ENCODE measurements at regions not wholly inside any gene's neighbourhood (a gene's known extent, or its start where the extent isn't known, plus 50 kb on each side); places are given as distances from the start of the nearest gene placed in this dataset.

- CTCF ChIA-PET: no interaction called here
- POLR2A ChIA-PET: no interaction called here
- DNase-seq (ENCODE audit: extremely low spot score): no peak
- TF ChIP-seq CTBP1 (IDR thresholded peaks at IDR 0.05; ENCODE audit: borderline replicate concordance): no peak
- TF ChIP-seq LEF1 (IDR thresholded peaks at IDR 0.05; ENCODE audit: borderline replicate concordance): no peak
- TF ChIP-seq PKNOX1 (IDR thresholded peaks at IDR 0.05): no peak
- no peak for TF ChIP-seq L3MBTL2 (conservative IDR thresholded peaks at IDR 0.05)
- no peak for TF ChIP-seq TARDBP (IDR thresholded peaks at IDR 0.05)
- TF ChIP-seq BHLHE40 (IDR thresholded peaks at IDR 0.05; ENCODE audit: borderline replicate concordance): no peak
- TF ChIP-seq ZNF384 (IDR thresholded peaks at IDR 0.05): no peak
- no peak for TF ChIP-seq SUZ12 (IDR thresholded peaks at IDR 0.05)
- TF ChIP-seq NFRKB (IDR thresholded peaks at IDR 0.05): no peak
- no peak for TF ChIP-seq FOXM1 (IDR thresholded peaks at IDR 0.05; ENCODE audit: borderline replicate concordance)
- no peak for TF ChIP-seq FOXK2 (IDR thresholded peaks at IDR 0.05)
Measured at GRCh38 chr13:52947921-52948373, 80.7 kb upstream of the OLFM4 start.

- ChIA-PET POLR2A (no interaction called here), CTCF (no interaction called here)
- TF ChIP-seq NFRKB (IDR thresholded peaks at IDR 0.05) (no peak), SP1 (IDR thresholded peaks at IDR 0.05) (no peak), L3MBTL2 (conservative IDR thresholded peaks at IDR 0.05) (no peak), PKNOX1 (IDR thresholded peaks at IDR 0.05) (no peak), SUZ12 (IDR thresholded peaks at IDR 0.05) (no peak), FOXK2 (IDR thresholded peaks at IDR 0.05) (no peak), FOXA1 (IDR thresholded peaks at IDR 0.05) (no peak), CTBP1 (IDR thresholded peaks at IDR 0.05; ENCODE audit: borderline replicate concordance) (no peak), ELF4 (IDR thresholded peaks at IDR 0.05) (no peak), BHLHE40 (IDR thresholded peaks at IDR 0.05; ENCODE audit: borderline replicate concordance) (no peak), ZNF384 (IDR thresholded peaks at IDR 0.05) (no peak), ARNT (IDR thresholded peaks at IDR 0.05) (no peak), LEF1 (IDR thresholded peaks at IDR 0.05; ENCODE audit: borderline replicate concordance) (no peak)
- no peak for DNase-seq (ENCODE audit: extremely low spot score)
Measured at GRCh38 chr13:52945348-52945747, 83.3 kb upstream of the OLFM4 start.

GRCh38 chr13:52944697-52945096 lies 83.9 kb upstream of the OLFM4 start:
- no peak for DNase-seq (ENCODE audit: extremely low spot score)
- ChIA-PET CTCF (no interaction called here), POLR2A (no interaction called here)
- TF ChIP-seq ARNT (IDR thresholded peaks at IDR 0.05) (no peak), FOXM1 (IDR thresholded peaks at IDR 0.05; ENCODE audit: borderline replicate concordance) (no peak), CTBP1 (IDR thresholded peaks at IDR 0.05; ENCODE audit: borderline replicate concordance) (no peak), TARDBP (IDR thresholded peaks at IDR 0.05) (no peak), SP1 (IDR thresholded peaks at IDR 0.05) (no peak), HDGF (IDR thresholded peaks at IDR 0.05; ENCODE audit: borderline replicate concordance) (no peak), FOXA1 (IDR thresholded peaks at IDR 0.05) (no peak), FOXK2 (IDR thresholded peaks at IDR 0.05) (no peak), ZNF384 (IDR thresholded peaks at IDR 0.05) (no peak), ELF4 (IDR thresholded peaks at IDR 0.05) (no peak), NFRKB (IDR thresholded peaks at IDR 0.05) (no peak), SUZ12 (IDR thresholded peaks at IDR 0.05) (no peak)

GRCh38 chr13:52938065-52938464 lies 89.6 kb upstream of the PCDH8 start:
- TF ChIP-seq FOXM1 (IDR thresholded peaks at IDR 0.05; ENCODE audit: borderline replicate concordance): no peak
- no peak for TF ChIP-seq ZNF384 (IDR thresholded peaks at IDR 0.05)
- TF ChIP-seq BHLHE40 (IDR thresholded peaks at IDR 0.05; ENCODE audit: borderline replicate concordance): no peak
- TF ChIP-seq NFRKB (IDR thresholded peaks at IDR 0.05): no peak
- no peak for TF ChIP-seq L3MBTL2 (conservative IDR thresholded peaks at IDR 0.05)
- no peak for TF ChIP-seq FOXA1 (IDR thresholded peaks at IDR 0.05)
- no peak for TF ChIP-seq TARDBP (IDR thresholded peaks at IDR 0.05)
- no peak for TF ChIP-seq CTBP1 (IDR thresholded peaks at IDR 0.05; ENCODE audit: borderline replicate concordance)
- no peak for TF ChIP-seq FOXK2 (IDR thresholded peaks at IDR 0.05)
- no peak for TF ChIP-seq ARNT (IDR thresholded peaks at IDR 0.05)
- TF ChIP-seq SUZ12 (IDR thresholded peaks at IDR 0.05): no peak
- TF ChIP-seq HDGF (IDR thresholded peaks at IDR 0.05; ENCODE audit: borderline replicate concordance): no peak
- ChIA-PET POLR2A (no interaction called here), CTCF (no interaction called here)
- DNase-seq (ENCODE audit: extremely low spot score): no peak

GRCh38 chr13:52936806-52937205 lies 88.4 kb upstream of the PCDH8 start:
- TF ChIP-seq PKNOX1 (IDR thresholded peaks at IDR 0.05) (no peak), FOXA1 (IDR thresholded peaks at IDR 0.05) (no peak), BHLHE40 (IDR thresholded peaks at IDR 0.05; ENCODE audit: borderline replicate concordance) (no peak), FOXM1 (IDR thresholded peaks at IDR 0.05; ENCODE audit: borderline replicate concordance) (no peak), LEF1 (IDR thresholded peaks at IDR 0.05; ENCODE audit: borderline replicate concordance) (no peak), ELF4 (IDR thresholded peaks at IDR 0.05) (no peak), HDGF (IDR thresholded peaks at IDR 0.05; ENCODE audit: borderline replicate concordance) (no peak), FOXK2 (IDR thresholded peaks at IDR 0.05) (no peak), SP1 (IDR thresholded peaks at IDR 0.05) (no peak), L3MBTL2 (conservative IDR thresholded peaks at IDR 0.05) (no peak), NFRKB (IDR thresholded peaks at IDR 0.05) (no peak), ZNF384 (IDR thresholded peaks at IDR 0.05) (no peak), CTBP1 (IDR thresholded peaks at IDR 0.05; ENCODE audit: borderline replicate concordance) (no peak), SUZ12 (IDR thresholded peaks at IDR 0.05) (no peak), TARDBP (IDR thresholded peaks at IDR 0.05) (no peak)
- DNase-seq (ENCODE audit: extremely low spot score): no peak
- POLR2A ChIA-PET: no interaction called here
- CTCF ChIA-PET: no interaction called here

GRCh38 chr13:52934258-52934657 lies 85.8 kb upstream of the PCDH8 start:
- ChIA-PET POLR2A (no interaction called here), CTCF (no interaction called here)
- TF ChIP-seq FOXK2 (IDR thresholded peaks at IDR 0.05): no peak
- no peak for TF ChIP-seq SUZ12 (IDR thresholded peaks at IDR 0.05)
- no peak for TF ChIP-seq BHLHE40 (IDR thresholded peaks at IDR 0.05; ENCODE audit: borderline replicate concordance)
- no peak for TF ChIP-seq SP1 (IDR thresholded peaks at IDR 0.05)
- TF ChIP-seq LEF1 (IDR thresholded peaks at IDR 0.05; ENCODE audit: borderline replicate concordance): no peak
- DNase-seq (ENCODE audit: extremely low spot score): no peak
